ENCODE measurements at regions not wholly inside any gene's neighbourhood (a gene's known extent, or its start where the extent isn't known, plus 50 kb on each side); places are given as distances from the start of the nearest gene placed in this dataset.

- H3K36me3 ChIP-seq (ENCODE audit: control insufficient read depth in 2 of 2, insufficient read depth in 1 of 2, low read length in 2 of 2): no peaks in the 10 kb centered on the region
Observed at GRCh38 chr5:120874081-120874862, 410.2 kb downstream of the PRR16 start.

DNA sequence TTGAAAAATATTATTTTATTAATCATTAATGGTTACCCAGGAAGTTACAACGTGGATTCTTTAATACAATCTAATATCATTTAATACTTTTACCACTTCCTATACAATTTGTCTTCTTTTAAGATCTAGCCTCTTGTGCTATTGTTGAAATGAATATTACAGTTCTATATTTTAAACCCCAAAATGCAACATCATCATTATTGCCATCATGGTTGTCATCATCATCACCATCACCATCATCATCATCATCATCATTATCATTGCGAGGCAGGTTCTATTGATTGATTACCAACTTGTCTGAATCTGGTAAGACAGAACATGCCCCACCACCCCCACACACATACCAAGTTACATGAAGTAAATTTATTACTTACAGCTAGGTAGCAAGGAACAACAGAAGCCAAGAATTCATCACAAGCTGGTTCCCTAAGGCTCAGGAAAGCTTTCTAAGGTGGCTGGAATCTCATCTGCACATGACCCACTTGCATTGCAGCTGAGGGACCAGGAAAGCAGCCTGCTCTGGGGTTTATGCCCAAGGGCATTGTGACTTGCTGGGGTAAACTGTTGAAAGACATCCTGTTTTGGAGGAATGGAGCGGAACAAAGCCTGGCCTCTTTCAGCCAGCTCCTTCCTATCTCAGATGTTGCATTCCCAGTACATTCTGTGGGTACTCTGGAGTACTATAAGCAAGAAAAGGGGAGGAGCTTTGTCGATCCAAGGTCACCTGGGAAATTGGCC lies 418.1 kb downstream of the PRR16 start:
- ChIA-PET POLR2A (no interaction called here), CTCF (no interaction called here)
- no peaks in the 10 kb centered on the region for H3K36me3 ChIP-seq (ENCODE audit: control insufficient read depth in 2 of 2, insufficient read depth in 1 of 2, low read length in 2 of 2)
- 0 out of 2 replicates have a peak, but pooled peaks have one; percentile 36 for TF ChIP-seq ZNF513 (tag by site-specific recombination; IDR thresholded peaks at IDR 0.05)
- no peak for TF ChIP-seq ZNF510 (tag by site-specific recombination; IDR thresholded peaks at IDR 0.05; ENCODE audit: insufficient replicate concordance)
- H3K4me1 ChIP-seq (ENCODE audit: control insufficient read depth, insufficient read depth, low read length): no peaks in the 10 kb centered on the region
- H3K4me3 ChIP-seq (ENCODE audit: low read depth, low read length): no peak overlapping the region
- H3K9me3 ChIP-seq (ENCODE audit: control insufficient read depth, insufficient read depth, low read depth, low read length): no peaks in the 10 kb centered on the region
- no peak overlapping the region for H3K27ac ChIP-seq (ENCODE audit: extremely low read depth, low read depth, low read length)

More at GRCh38 chr5:120874081-120874862, 410.2 kb downstream of the PRR16 start:
- no peak overlapping the region for H3K4me3 ChIP-seq (ENCODE audit: low read depth, low read length)
- no peak overlapping the region for H3K27ac ChIP-seq (ENCODE audit: extremely low read depth, low read depth, low read length)
- TF ChIP-seq SP7 (tag by site-specific recombination; IDR thresholded peaks at IDR 0.05) (no peak), ZBTB20 (tag by site-specific recombination; IDR thresholded peaks at IDR 0.05) (no peak), ZNF704 (tag by site-specific recombination; IDR thresholded peaks at IDR 0.05) (no peak), YY1 (tag by site-specific recombination; IDR thresholded peaks at IDR 0.05) (no peak), ZNF37A (tag by site-specific recombination; IDR thresholded peaks at IDR 0.05) (no peak), ZNF585B (tag by site-specific recombination; IDR thresholded peaks at IDR 0.05) (no peak), ZNF184 (tag by site-specific recombination; IDR thresholded peaks at IDR 0.05) (no peak), GLI4 (tag by site-specific recombination; IDR thresholded peaks at IDR 0.05) (no peak), HOXD13 (CRISPR knock-in tag; IDR thresholded peaks at IDR 0.05; ENCODE audit: borderline replicate concordance) (no peak), PRDM10 (tag by site-specific recombination; IDR thresholded peaks at IDR 0.05) (no peak), ZNF777 (tag by site-specific recombination; IDR thresholded peaks at IDR 0.05; ENCODE audit: borderline replicate concordance) (no peak), KLF10 (tag by site-specific recombination; IDR thresholded peaks at IDR 0.05) (no peak), ZNF133 (tag by site-specific recombination; IDR thresholded peaks at IDR 0.05) (no peak)
- CTCF ChIA-PET: no interaction called here
- H3K4me1 ChIP-seq (ENCODE audit: control insufficient read depth, insufficient read depth, low read length): no peaks in the 10 kb centered on the region
- POLR2A ChIA-PET: no interaction called here
- no peaks in the 10 kb centered on the region for H3K9me3 ChIP-seq (ENCODE audit: control insufficient read depth, insufficient read depth, low read depth, low read length)
